ENCODE measurements at regions not wholly inside any gene's neighbourhood (a gene's known extent, or its start where the extent isn't known, plus 50 kb on each side); places are given as distances from the start of the nearest gene placed in this dataset.

- TF ChIP-seq CTCF (IDR thresholded peaks at IDR 0.05; ENCODE audit: insufficient read depth, low read length) (no peak), POLR2AphosphoS5 (IDR thresholded peaks at IDR 0.05; ENCODE audit: low read depth) (no peak), REST (IDR thresholded peaks at IDR 0.05; ENCODE audit: insufficient replicate concordance, low read depth) (no peak)
These were observed 718.1 kb upstream of the SOX9 start for GRCh38 chr17:71402661-71403141.

Data from HL-60 (cell line).